ENCODE measurements at regions not wholly inside any gene's neighbourhood (a gene's known extent, or its start where the extent isn't known, plus 50 kb on each side); places are given as distances from the start of the nearest gene placed in this dataset.

GRCh38 chr7:80588591-80588990 is 49.9 kb upstream of the CD36 start:
- no peak for TF ChIP-seq CTCF (conservative IDR thresholded peaks at IDR 0.05; ENCODE audit: low read depth)
- H3K27ac ChIP-seq, result no peak overlapping the region
- no peak for DNase-seq (ENCODE audit: low spot score)
- ChIA-PET CTCF (no interaction called here), POLR2A (ENCODE audit: low non-redundant PET) (no interaction called here)
